ENCODE measurements at regions not wholly inside any gene's neighbourhood (a gene's known extent, or its start where the extent isn't known, plus 50 kb on each side); places are given as distances from the start of the nearest gene placed in this dataset.
A peak's percentile ranks its signal among the peaks of the same experiment; 100 is the strongest.
"Not testable (repeated sequence)": the region's sequence is repeated elsewhere in the genome, so short reads cannot be mapped to it uniquely, and the experiment has no call there.

GRCh38 chr2:90039093-90039492 is 1347.6 kb downstream of the RPIA start:
- H3F3A ChIP-seq (ENCODE audit: insufficient read depth, low read depth); H3K4me3 ChIP-seq; H2AFZ ChIP-seq; H3K79me2 ChIP-seq (ENCODE audit: low read depth); H3K4me2 ChIP-seq; intact Hi-C loops (cut with micrococcal nuclease; ENCODE audit: unreplicated experiment); H4K20me1 ChIP-seq (ENCODE audit: insufficient read depth); H3K9me3 ChIP-seq (ENCODE audit: insufficient read depth, low read depth); H3K27me3 ChIP-seq (ENCODE audit: insufficient read depth, low read depth); H3K36me3 ChIP-seq (ENCODE audit: low read depth); H3K9me2 ChIP-seq (ENCODE audit: insufficient read depth); H3K4me1 ChIP-seq (replicated peaks; ENCODE audit: insufficient read depth); POLR2A ChIA-PET (ENCODE audit: unreplicated experiment); BruUV-seq (replicated peaks); CTCF ChIA-PET; H3K27ac ChIP-seq; DNase-seq: not testable (repeated sequence)

GRCh38 chr2:90047776-90048175 is 1356.3 kb downstream of the RPIA start:
- H3K4me1 ChIP-seq (replicated peaks; ENCODE audit: insufficient read depth); H3K4me3 ChIP-seq; H3K36me3 ChIP-seq (ENCODE audit: low read depth); H3K79me2 ChIP-seq (ENCODE audit: low read depth); intact Hi-C loops (cut with micrococcal nuclease; ENCODE audit: unreplicated experiment); BruUV-seq (replicated peaks); H3K4me2 ChIP-seq; H3K9me3 ChIP-seq (ENCODE audit: insufficient read depth, low read depth); H3F3A ChIP-seq (ENCODE audit: insufficient read depth, low read depth); H2AFZ ChIP-seq; POLR2A ChIA-PET (ENCODE audit: unreplicated experiment); H3K9me2 ChIP-seq (ENCODE audit: insufficient read depth); H4K20me1 ChIP-seq (ENCODE audit: insufficient read depth); DNase-seq; CTCF ChIA-PET; H3K27me3 ChIP-seq (ENCODE audit: insufficient read depth, low read depth); H3K27ac ChIP-seq: not testable (repeated sequence)

GRCh38 chr2:90052113-90052631 is 1360.7 kb downstream of the RPIA start:
- DNase-seq; H3K79me2 ChIP-seq (ENCODE audit: low read depth); H3K27ac ChIP-seq; H3K9me2 ChIP-seq (ENCODE audit: insufficient read depth); H4K20me1 ChIP-seq (ENCODE audit: insufficient read depth); H2AFZ ChIP-seq; H3K27me3 ChIP-seq (ENCODE audit: insufficient read depth, low read depth); H3F3A ChIP-seq (ENCODE audit: insufficient read depth, low read depth); H3K4me3 ChIP-seq; H3K4me1 ChIP-seq (replicated peaks; ENCODE audit: insufficient read depth); intact Hi-C loops (cut with micrococcal nuclease; ENCODE audit: unreplicated experiment); H3K4me2 ChIP-seq; H3K9me3 ChIP-seq (ENCODE audit: insufficient read depth, low read depth); POLR2A ChIA-PET (ENCODE audit: unreplicated experiment); BruUV-seq (replicated peaks); CTCF ChIA-PET; H3K36me3 ChIP-seq (ENCODE audit: low read depth): not testable (repeated sequence)

GRCh38 chr2:90069290-90069894 is 1377.9 kb downstream of the RPIA start:
- H3K79me2 ChIP-seq (ENCODE audit: low read depth), result no peaks in the 10 kb centered on the region
- ChIA-PET CTCF (no interaction called here), POLR2A (ENCODE audit: unreplicated experiment) (no interaction called here)
- TF ChIP-seq EZH2 (IDR thresholded peaks at IDR 0.05; ENCODE audit: low read depth), result no peak
- TF ChIP-seq CTCF (conservative IDR thresholded peaks at IDR 0.05), result peak; percentile 54
- no TSS peak for BruUV-seq (replicated peaks)
- no peaks in the 10 kb centered on the region for H3K36me3 ChIP-seq (ENCODE audit: low read depth)
- DNase-seq, result peak in 1 of 2 experiments; percentile 29
- no peaks in the 10 kb centered on the region for H3K9me3 ChIP-seq (ENCODE audit: insufficient read depth, low read depth)
- no peak overlapping the region for H3K4me2 ChIP-seq
- intact Hi-C loops (cut with micrococcal nuclease; ENCODE audit: unreplicated experiment), result no loop called here
- no peaks in the 10 kb centered on the region for H3K9me2 ChIP-seq (ENCODE audit: insufficient read depth)
- H2AFZ ChIP-seq, result no peak overlapping the region
- H3K4me1 ChIP-seq (replicated peaks; ENCODE audit: insufficient read depth), result no peaks in the 10 kb centered on the region
- no peaks in the 10 kb centered on the region for H3K27me3 ChIP-seq (ENCODE audit: insufficient read depth, low read depth)
- no peak overlapping the region for H3K27ac ChIP-seq
- H3K4me3 ChIP-seq, result no peak overlapping the region
- no peaks in the 10 kb centered on the region for H3F3A ChIP-seq (ENCODE audit: insufficient read depth, low read depth)
- no peaks in the 10 kb centered on the region for H4K20me1 ChIP-seq (ENCODE audit: insufficient read depth)
